HUES6 (cell line): ENCODE measurements at regions not wholly inside any gene's neighbourhood (a gene's known extent, or its start where the extent isn't known, plus 50 kb on each side); places are given as distances from the start of the nearest gene placed in this dataset.
"Not testable (repeated sequence)": the region's sequence is repeated elsewhere in the genome, so short reads cannot be mapped to it uniquely, and the experiment has no call there.

Source experiments
- H3K27ac ChIP-seq: 2 replicates; pipeline ENCODE4 v1.7.0; 2013; ENCODE audit warnings: low read depth, mild to moderate bottlenecking, low read length, inconsistent platforms
- H3K27me3 ChIP-seq: 2 replicates; pipeline ENCODE4 v1.6.1; 2013; ENCODE audit warnings: low read length; ENCODE audit not compliant: control insufficient read depth, insufficient read depth
- H3K36me3 ChIP-seq: 2 replicates; pipeline ENCODE4 v1.6.1; 2013; ENCODE audit warnings: low read length; ENCODE audit not compliant: control insufficient read depth, insufficient read depth
- H3K4me1 ChIP-seq: 2 replicates; pipeline ENCODE4 v1.6.1; 2013; ENCODE audit warnings: low read length; ENCODE audit not compliant: control insufficient read depth, insufficient read depth
- H3K4me3 ChIP-seq: 2 replicates; pipeline ENCODE4 v1.5.1; 2013; ENCODE audit warnings: low read depth, low read length
- H3K9ac ChIP-seq: one replicate; pipeline ENCODE4 v1.6.1; 2013; ENCODE audit warnings: mild to moderate bottlenecking, low read length
- H3K9me3 ChIP-seq: 2 replicates; pipeline ENCODE4 v1.6.1; 2013; ENCODE audit warnings: low read depth, low read length; ENCODE audit not compliant: control insufficient read depth, insufficient read depth

DNA sequence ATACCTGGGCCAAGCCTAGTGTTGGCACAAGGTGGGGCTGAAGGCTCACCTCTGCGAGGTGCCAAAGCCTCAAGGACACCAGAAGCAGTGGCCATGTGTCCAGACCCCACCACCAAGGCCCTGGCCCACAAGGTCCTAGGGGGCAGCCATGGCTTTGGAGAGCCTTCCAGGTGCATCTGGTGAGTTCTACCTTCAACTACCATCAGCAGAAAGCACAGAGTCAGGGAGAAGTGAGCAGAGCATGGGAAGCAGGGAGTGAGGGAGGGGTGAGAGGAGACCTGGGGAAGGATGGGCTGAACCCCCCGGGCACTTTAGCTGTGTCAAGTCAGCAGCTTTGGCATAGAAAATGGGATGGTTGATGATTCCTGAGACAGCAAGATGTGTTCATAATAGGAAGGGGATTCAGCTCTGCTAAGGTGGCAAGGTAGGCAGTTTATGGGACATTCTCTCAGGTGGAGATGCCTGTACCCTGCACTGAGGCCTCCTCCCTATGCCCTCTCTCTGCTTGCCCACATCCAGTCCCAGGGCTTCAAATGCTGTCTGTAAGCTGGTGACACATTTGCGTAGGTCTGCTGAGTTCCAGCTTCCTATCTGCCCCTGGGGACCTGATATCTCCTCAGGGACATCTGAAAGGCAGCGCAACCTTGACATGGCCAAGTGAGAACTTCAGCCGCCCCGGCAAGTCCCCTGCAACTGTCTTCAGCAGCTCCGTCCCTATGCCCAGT, 83.4 kb upstream of the RGPD5 start:
- Histone ChIP-seq H3K4me3 (no peak overlapping the region), H3K9me3 (no peaks in the 10 kb centered on the region), H3K27ac (no peak overlapping the region), H3K4me1 (no peaks in the 10 kb centered on the region), H3K36me3 (no peaks in the 10 kb centered on the region), H3K9ac (no peak overlapping the region), H3K27me3 (no peaks in the 10 kb centered on the region)

DNA sequence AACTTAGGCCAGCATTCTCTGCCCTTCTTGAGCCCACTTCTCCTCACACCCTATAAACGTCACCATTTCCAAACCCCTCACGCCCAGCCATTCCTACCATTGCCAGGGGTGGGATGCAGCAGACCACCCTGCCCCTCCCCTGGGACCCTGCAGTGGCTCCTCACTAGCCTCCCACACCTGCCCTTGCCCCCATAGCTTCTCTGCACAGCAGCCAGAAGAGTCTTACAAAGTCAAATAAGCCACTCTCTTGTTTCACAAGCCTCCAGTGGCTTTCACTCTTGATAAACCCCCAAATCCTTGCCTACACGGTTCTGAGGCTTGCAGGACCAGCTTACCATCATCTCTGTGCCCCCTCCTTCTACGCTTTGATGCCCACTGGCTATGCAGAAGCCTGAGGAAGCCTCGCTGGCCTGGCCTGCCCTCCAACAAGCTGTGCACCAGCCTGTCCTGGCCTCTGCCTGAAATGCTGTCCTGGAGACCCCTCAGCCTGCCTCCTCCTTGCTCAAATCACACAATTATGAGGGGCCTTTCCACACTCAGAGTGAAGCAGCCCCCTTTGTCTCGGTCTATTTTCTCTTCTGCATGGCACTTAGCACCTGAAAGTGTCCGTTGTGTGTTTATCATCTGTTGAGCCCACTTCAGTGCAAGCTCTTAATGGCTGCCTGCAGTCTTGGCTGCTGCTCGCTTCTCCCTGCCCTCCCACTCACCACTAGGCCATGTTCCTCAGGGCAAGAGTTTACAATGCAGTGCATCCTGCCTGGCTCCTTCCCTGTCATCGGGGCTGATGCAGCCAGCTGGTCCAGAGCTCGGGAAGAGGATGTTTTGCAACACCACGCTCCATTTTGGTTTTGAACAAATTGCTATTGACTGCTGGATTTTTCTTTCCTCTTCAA, 82.6 kb upstream of the RGPD5 start:
- Histone ChIP-seq H3K9me3 (no peaks in the 10 kb centered on the region), H3K4me3 (no peak overlapping the region), H3K27ac (no peak overlapping the region), H3K36me3 (no peaks in the 10 kb centered on the region), H3K9ac (no peak overlapping the region), H3K27me3 (no peaks in the 10 kb centered on the region), H3K4me1 (no peaks in the 10 kb centered on the region)

DNA sequence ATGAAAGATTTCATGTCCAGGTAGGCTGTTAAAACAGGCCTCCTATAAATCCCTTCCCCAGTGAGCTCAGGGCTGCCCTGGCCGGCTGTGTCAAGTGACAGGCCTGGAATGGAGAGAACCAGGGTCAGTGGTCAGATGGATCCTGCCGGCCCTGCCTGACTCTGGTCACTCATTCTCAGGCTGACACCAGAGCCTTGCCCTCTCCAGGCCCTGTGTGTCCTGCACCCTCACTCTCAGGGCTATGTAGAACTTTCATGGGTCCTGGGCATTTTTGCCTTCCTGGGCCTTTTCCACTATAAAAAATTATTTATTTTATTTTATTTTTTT, 82.0 kb upstream of the RGPD5 start:
- Histone ChIP-seq H3K9me3 (no peaks in the 10 kb centered on the region), H3K36me3 (no peaks in the 10 kb centered on the region), H3K27ac (no peak overlapping the region), H3K4me3 (no peak overlapping the region), H3K4me1 (no peaks in the 10 kb centered on the region), H3K9ac (no peak overlapping the region), H3K27me3 (no peaks in the 10 kb centered on the region)

DNA sequence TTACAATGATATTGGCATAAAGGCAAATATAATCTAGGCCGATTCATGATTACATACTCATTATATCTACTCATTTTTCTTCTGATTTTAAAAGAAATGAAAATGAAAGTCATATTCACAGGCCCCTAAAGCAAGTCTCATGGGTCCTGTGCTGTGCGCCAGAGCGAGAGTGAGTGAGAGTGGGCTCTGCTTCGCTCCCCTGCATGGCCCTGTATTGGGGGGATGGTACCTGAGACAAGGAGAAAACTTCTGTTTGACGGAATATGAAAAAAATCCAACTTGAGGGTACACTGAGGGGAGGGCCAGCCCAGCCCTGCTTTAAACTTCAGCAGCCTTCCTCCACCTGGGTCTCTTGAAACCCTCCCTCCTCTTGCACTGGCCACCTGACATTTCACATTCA, 81.4 kb upstream of the RGPD5 start:
- H3K36me3 ChIP-seq, result no peaks in the 10 kb centered on the region
- no peak overlapping the region for H3K4me3 ChIP-seq
- H3K9me3 ChIP-seq, result peaks cover under 1% of the 10 kb centered on the region; the same call in 1 of the 2 replicates
- no peaks in the 10 kb centered on the region for H3K4me1 ChIP-seq
- H3K27me3 ChIP-seq, result no peaks in the 10 kb centered on the region
- no peak overlapping the region for H3K27ac ChIP-seq
- H3K9ac ChIP-seq, result no peak overlapping the region

DNA sequence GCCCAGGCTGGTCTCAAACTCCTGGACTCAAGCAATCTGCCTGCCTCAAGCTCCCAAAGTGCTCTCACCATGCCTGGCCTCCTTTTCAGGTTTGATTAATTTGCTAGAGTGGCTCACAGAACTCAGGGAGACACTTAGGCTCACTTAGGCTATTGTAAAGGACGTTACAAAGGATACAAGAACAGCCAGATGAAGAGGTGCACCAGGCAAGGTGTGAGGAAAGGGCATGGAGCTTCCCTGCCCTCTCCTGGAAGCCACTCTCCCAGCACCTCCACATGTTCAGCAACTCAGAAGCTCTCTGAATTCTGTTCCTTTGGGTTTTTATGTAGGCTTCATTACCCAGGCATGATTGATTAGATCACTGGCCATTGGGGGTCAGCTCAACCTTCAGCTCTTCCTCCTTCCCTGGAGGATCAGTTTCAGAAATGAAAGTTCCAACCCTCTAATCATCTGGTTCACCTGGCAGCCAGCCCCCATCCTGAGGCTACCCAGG, 78.7 kb upstream of the RGPD5 start:
- no peak overlapping the region for H3K9ac ChIP-seq
- H3K27me3 ChIP-seq, result no peaks in the 10 kb centered on the region
- peaks cover 8% of the 10 kb centered on the region; the same call in 1 of the 2 replicates for H3K9me3 ChIP-seq
- no peak overlapping the region for H3K4me3 ChIP-seq
- no peaks in the 10 kb centered on the region for H3K4me1 ChIP-seq
- no peaks in the 10 kb centered on the region for H3K36me3 ChIP-seq
- no peak overlapping the region for H3K27ac ChIP-seq

DNA sequence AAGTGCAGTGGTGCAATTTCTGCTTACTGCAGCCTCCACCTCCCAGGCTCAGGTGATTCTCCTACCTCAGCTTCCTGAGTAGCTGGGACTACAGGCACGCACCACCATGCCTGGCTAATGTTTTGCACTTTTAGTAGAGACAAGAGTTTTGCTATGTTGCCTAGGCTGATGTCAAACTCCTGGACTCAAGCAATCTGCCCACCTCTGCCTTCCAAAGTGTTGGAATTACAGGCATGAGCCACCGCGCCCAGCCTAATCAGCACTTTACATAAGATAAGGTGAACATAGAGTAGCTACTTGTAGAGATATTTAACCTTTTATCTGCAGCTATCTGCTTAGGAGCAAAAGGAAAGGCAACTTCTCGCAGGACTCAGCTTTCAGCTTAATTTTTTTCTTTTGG, 77.5 kb upstream of the RGPD5 start:
- H3K4me3 ChIP-seq, result not testable (repeated sequence)

DNA sequence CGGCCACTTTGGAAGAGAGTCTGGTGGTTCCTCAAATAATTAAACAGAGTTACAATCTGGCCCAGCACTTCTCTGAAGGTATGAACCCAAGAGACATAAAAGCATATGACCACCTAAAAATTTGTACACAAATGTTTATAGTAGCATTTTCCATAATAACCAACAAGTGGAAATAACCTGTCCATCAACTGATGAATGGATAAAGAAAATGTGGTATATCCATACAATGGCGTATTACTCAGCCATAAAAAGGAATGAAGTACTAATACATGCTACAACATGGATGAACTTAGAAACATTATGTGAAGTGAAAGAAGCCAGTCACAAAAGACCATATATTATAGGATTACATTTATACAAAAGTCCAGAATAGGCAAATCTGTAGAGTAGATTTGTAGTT, 76.0 kb upstream of the RGPD5 start:
- H3K4me1 ChIP-seq, result no peaks in the 10 kb centered on the region
- no peak overlapping the region for H3K27ac ChIP-seq
- H3K27me3 ChIP-seq, result no peaks in the 10 kb centered on the region
- no peaks in the 10 kb centered on the region for H3K36me3 ChIP-seq
- no peak overlapping the region for H3K9ac ChIP-seq
- H3K9me3 ChIP-seq, result peaks cover 8% of the 10 kb centered on the region; the same call in 1 of the 2 replicates
- H3K4me3 ChIP-seq, result no peak overlapping the region

More for the DNA sequence above, 77.5 kb upstream of the RGPD5 start:
- H3K9ac ChIP-seq, H3K27ac ChIP-seq, H3K36me3 ChIP-seq, H3K4me1 ChIP-seq, H3K27me3 ChIP-seq, H3K9me3 ChIP-seq: not testable (repeated sequence)

DNA sequence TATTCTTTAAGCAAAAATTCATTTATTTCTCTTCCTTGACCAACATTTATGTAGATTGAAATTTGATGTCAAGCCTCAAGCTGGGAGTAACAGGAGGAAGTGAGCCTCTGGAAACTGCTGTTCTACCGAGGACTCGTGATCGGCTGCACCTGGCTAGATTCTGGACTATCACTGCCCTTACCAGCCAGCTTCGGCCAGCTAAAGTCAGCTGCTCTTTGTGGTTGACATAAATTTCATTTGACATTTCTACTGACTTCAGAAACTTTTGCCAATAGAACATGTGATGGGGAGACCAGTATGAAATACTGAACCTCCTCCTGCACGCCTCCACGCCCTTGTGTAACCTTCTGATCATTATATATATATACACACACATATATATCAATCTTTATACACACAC, 74.2 kb upstream of the RGPD5 start:
- Histone ChIP-seq H3K27ac (no peak overlapping the region), H3K27me3 (no peaks in the 10 kb centered on the region), H3K4me1 (no peaks in the 10 kb centered on the region), H3K4me3 (no peak overlapping the region), H3K36me3 (no peaks in the 10 kb centered on the region), H3K9me3 (peaks cover 8% of the 10 kb centered on the region; the same call in 1 of the 2 replicates), H3K9ac (no peak overlapping the region)

DNA sequence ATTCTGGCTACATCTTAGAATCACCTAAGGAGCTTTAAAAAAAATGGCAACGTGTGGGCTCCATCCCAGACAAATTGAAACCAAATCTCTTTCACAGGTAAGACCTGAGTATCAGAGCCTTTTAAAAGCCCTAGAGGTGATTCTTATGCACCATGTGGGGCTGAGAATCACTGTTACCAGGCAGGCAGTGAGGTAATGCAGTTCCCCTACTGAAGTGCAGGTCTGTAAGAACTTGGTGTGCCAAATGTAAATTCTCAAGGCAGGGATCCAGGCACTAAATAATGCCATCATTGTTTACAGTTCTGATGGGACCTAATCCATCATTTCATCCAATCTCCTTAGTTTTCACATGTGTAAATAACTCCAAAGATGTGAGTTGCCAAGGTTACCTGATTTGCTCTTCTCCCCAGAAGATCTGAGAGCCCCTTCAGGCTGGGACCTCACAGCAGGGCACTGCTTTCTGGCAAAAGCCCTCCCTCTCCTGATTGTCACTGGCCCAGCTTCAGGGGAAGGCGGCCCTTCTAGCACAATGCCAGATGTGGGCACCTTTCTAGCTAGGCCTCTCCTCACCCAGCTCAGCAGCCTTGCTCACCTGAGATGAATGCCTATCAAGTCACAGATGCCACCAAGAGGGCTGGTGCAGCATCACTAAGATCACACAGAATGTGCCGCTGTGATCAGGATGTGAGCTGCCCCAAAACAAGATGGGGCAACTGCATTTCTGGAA, 73.6 kb upstream of the RGPD5 start:
- Histone ChIP-seq H3K9me3 (peaks cover 8% of the 10 kb centered on the region; the same call in 1 of the 2 replicates), H3K27ac (no peak overlapping the region), H3K9ac (no peak overlapping the region), H3K4me1 (no peaks in the 10 kb centered on the region), H3K36me3 (no peaks in the 10 kb centered on the region), H3K27me3 (no peaks in the 10 kb centered on the region), H3K4me3 (no peak overlapping the region)

DNA sequence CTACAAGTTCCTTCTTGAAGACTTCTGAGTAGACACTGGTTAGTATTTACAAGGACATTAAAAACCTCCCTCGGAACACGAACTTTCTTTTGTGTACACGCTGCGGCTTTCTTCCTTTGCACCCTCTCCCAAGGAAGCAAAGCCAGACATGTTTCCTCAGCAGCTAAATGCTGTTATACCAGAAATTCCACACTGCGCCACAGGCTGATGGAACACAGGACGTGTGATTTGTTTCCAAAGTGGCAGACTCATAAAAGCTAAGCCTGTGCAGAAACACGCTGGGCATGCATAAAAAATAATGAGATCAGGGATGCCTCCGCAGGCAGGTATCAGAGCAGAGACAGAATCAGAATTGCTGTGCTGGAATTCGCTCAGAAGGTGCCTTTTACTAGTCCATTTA, 73.0 kb upstream of the RGPD5 start:
- Histone ChIP-seq H3K27me3 (no peaks in the 10 kb centered on the region), H3K9me3 (peaks cover 8% of the 10 kb centered on the region; the same call in 1 of the 2 replicates), H3K36me3 (no peaks in the 10 kb centered on the region), H3K9ac (no peak overlapping the region), H3K4me1 (no peaks in the 10 kb centered on the region), H3K27ac (no peak overlapping the region), H3K4me3 (no peak overlapping the region)

DNA sequence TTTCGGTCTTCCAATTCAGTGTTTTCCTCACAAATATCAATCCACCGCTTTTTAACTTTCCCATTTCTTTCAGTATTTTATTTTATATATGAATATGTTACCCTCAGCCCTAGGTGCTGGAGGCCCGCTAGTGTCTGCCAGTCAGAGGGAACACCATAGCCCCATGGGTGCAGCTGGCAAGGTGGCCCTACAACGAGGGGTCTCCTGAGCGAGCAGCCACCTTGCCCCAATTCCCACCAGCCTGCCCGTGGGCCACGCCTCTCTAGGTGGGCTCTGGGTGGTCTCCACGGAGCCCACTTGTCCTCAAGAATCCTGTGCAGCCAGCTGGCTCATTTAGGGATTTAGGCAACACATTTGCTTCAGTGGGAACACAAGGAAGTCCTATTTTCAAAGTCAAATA, 72.5 kb upstream of the RGPD5 start:
- no peaks in the 10 kb centered on the region for H3K27me3 ChIP-seq
- no peaks in the 10 kb centered on the region for H3K36me3 ChIP-seq
- H3K27ac ChIP-seq, result no peak overlapping the region
- peaks cover 8% of the 10 kb centered on the region; the same call in 1 of the 2 replicates for H3K9me3 ChIP-seq
- H3K4me1 ChIP-seq, result no peaks in the 10 kb centered on the region
- no peak overlapping the region for H3K4me3 ChIP-seq
- no peak overlapping the region for H3K9ac ChIP-seq
